Mesenchymal stem cell (in vitro differentiated cells and primary cell): ENCODE measurements at regions not wholly inside any gene's neighbourhood (a gene's known extent, or its start where the extent isn't known, plus 50 kb on each side); places are given as distances from the start of the nearest gene placed in this dataset.

ENCODE experiments used
- DNase-seq: peaks from one replicate; pipeline ENCODE4 v3.0.0-alpha.2; 2013
- H2AFZ ChIP-seq: one replicate; pipeline ENCODE4 v1.6.1; 2013; ENCODE audit warnings: low read depth, mild to moderate bottlenecking, control low read depth, inconsistent platforms, low read length, moderate library complexity
- H2AK5ac ChIP-seq: 2 replicates; pipeline ENCODE4 v1.6.1; 2013; ENCODE audit warnings: low read length, moderate library complexity, mild to moderate bottlenecking, inconsistent platforms; ENCODE audit not compliant: severe bottlenecking
- H2BK120ac ChIP-seq: one replicate; pipeline ENCODE4 v1.6.1; 2013; ENCODE audit warnings: low read depth, mild to moderate bottlenecking, inconsistent platforms, low read length, moderate library complexity
- H2BK12ac ChIP-seq, 2 experiments: one replicate each; pipeline ENCODE4 v1.6.1; 2013; ENCODE audit warnings: inconsistent platforms in 2 of 2, low read length in 2 of 2, mild to moderate bottlenecking in 2 of 2, moderate library complexity in 2 of 2, control low read depth in 1 of 2
- H2BK15ac ChIP-seq: one replicate; pipeline ENCODE4 v1.6.1; 2013; ENCODE audit warnings: mild to moderate bottlenecking, low read depth, inconsistent platforms; ENCODE audit not compliant: poor library complexity, severe bottlenecking
- H2BK5ac ChIP-seq: 2 replicates; pipeline ENCODE4 v1.6.1; 2013; ENCODE audit warnings: low read depth, mild to moderate bottlenecking, low read length, control low read depth, inconsistent platforms; ENCODE audit not compliant: poor library complexity, severe bottlenecking
- H3K14ac ChIP-seq, 2 experiments: one replicate each; pipeline ENCODE4 v1.6.1; 2013; ENCODE audit warnings: inconsistent platforms in 2 of 2, low read length in 2 of 2, control low read depth in 1 of 2, mild to moderate bottlenecking in 1 of 2, moderate library complexity in 1 of 2
- H3K18ac ChIP-seq, 2 experiments: one replicate each; pipeline ENCODE4 v1.6.1; 2013; ENCODE audit warnings: inconsistent platforms in 2 of 2, low read length in 2 of 2, control low read depth in 1 of 2, low read depth in 1 of 2, mild to moderate bottlenecking in 1 of 2
- H3K23ac ChIP-seq, 2 experiments: one replicate each; pipeline ENCODE4 v1.6.1; 2013; ENCODE audit warnings: inconsistent platforms in 2 of 2, low read length in 2 of 2, mild to moderate bottlenecking in 2 of 2, moderate library complexity in 2 of 2, control low read depth in 1 of 2
- H3K27ac ChIP-seq: 2 replicates; pipeline ENCODE4 v1.5.1; 2013; ENCODE audit warnings: mild to moderate bottlenecking, moderate library complexity, low read length, control low read depth, inconsistent platforms; ENCODE audit not compliant: poor library complexity, severe bottlenecking
- H3K27me3 ChIP-seq, 2 experiments: 2 replicates each; pipeline versions ENCODE4 v1.6.1 to v1.7.0; 2013; ENCODE audit warnings: low read length in 2 of 2, mild to moderate bottlenecking in 2 of 2, moderate library complexity in 2 of 2, control low read depth in 1 of 2, inconsistent platforms in 1 of 2; ENCODE audit not compliant: control insufficient read depth in 1 of 2, insufficient read depth in 1 of 2
- H3K36me3 ChIP-seq, 2 experiments: 2 replicates each; pipeline versions ENCODE4 v1.6.1 to v1.7.0; 2013; ENCODE audit warnings: low read length in 2 of 2, control low read depth in 1 of 2, inconsistent platforms in 1 of 2, low read depth in 1 of 2, mild to moderate bottlenecking in 1 of 2; ENCODE audit not compliant: insufficient read depth in 2 of 2, control insufficient read depth in 1 of 2
- H3K4ac ChIP-seq, 2 experiments: one replicate each; pipeline ENCODE4 v1.6.1; 2013; ENCODE audit warnings: inconsistent platforms in 2 of 2, low read length in 2 of 2, mild to moderate bottlenecking in 2 of 2, moderate library complexity in 2 of 2, control low read depth in 1 of 2, low read depth in 1 of 2
- H3K4me1 ChIP-seq: 2 replicates; pipeline ENCODE4 v1.6.1; 2013; ENCODE audit warnings: low read depth, low read length, control low read depth; ENCODE audit not compliant: control insufficient read depth, insufficient read depth
- H3K4me2 ChIP-seq: 2 replicates; pipeline ENCODE4 v1.6.1; 2013; ENCODE audit warnings: low read length, mild to moderate bottlenecking, inconsistent platforms; ENCODE audit not compliant: poor library complexity, severe bottlenecking
- H3K4me3 ChIP-seq, 2 experiments: 2 replicates each; pipeline versions ENCODE4 v1.5.1 to v1.7.0; 2013; ENCODE audit warnings: low read length in 2 of 2, mild to moderate bottlenecking in 2 of 2, control low read depth in 1 of 2, low read depth in 1 of 2; ENCODE audit not compliant: insufficient read depth in 1 of 2
- H3K79me1 ChIP-seq: replicated peaks from 2 replicates; pipeline ENCODE4 v1.6.1; 2013; ENCODE audit warnings: mild to moderate bottlenecking, control low read depth, low read length, inconsistent platforms; ENCODE audit not compliant: poor library complexity, severe bottlenecking
- H3K9ac ChIP-seq: 2 replicates; pipeline ENCODE4 v1.7.0; 2013; ENCODE audit warnings: mild to moderate bottlenecking, low read length, moderate library complexity
- H3K9me3 ChIP-seq: 2 replicates; pipeline ENCODE4 v1.7.0; 2013; ENCODE audit warnings: mild to moderate bottlenecking, low read length; ENCODE audit not compliant: control insufficient read depth
- H4K8ac ChIP-seq: one replicate; pipeline ENCODE4 v1.6.1; 2013; ENCODE audit warnings: inconsistent platforms, mild to moderate bottlenecking, low read length, moderate library complexity
- H4K91ac ChIP-seq: one replicate; pipeline ENCODE4 v1.6.1; 2013; ENCODE audit warnings: mild to moderate bottlenecking, low read length, inconsistent platforms
- WGBS: methylation state at CpG from one replicate; pipeline ENCODE4 v1.1.7; 2013; ENCODE audit warnings: mixed read lengths; 5-methylcytosine and 5-hydroxymethylcytosine counted together

GRCh38 chr15:97234851-97235610 is 725.5 kb upstream of the ARRDC4 start:
- DNase-seq, result peak; percentile 64
- H3K4me3 ChIP-seq, result peak overlapping the region in 1 of 2 experiments; percentile 38
- H3K23ac ChIP-seq, result no peak overlapping the region
- peak overlapping the region; percentile 1 for H3K4me2 ChIP-seq
- no peak overlapping the region for H3K18ac ChIP-seq
- no peak overlapping the region for H2BK15ac ChIP-seq
- H3K27ac ChIP-seq, result no peak overlapping the region
- H2AK5ac ChIP-seq, result no peak overlapping the region
- H3K27me3 ChIP-seq, result no peaks in the 10 kb centered on the region
- no peak overlapping the region for H4K91ac ChIP-seq
- no peaks in the 10 kb centered on the region for H3K9me3 ChIP-seq
- H2AFZ ChIP-seq, result no peak overlapping the region
- H3K14ac ChIP-seq, result no peak overlapping the region
- peak overlapping the region; percentile 58 for H3K9ac ChIP-seq
- no peaks in the 10 kb centered on the region for H3K79me1 ChIP-seq
- H3K4ac ChIP-seq, result no peak overlapping the region
- H4K8ac ChIP-seq, result no peak overlapping the region
- no peak overlapping the region for H2BK120ac ChIP-seq
- no peak overlapping the region for H2BK5ac ChIP-seq
- H2BK12ac ChIP-seq, result no peak overlapping the region
- H3K36me3 ChIP-seq, result no peaks in the 10 kb centered on the region
- whole genome bisulfite sequencing, result 20% methylated on average over 5 of the region's 9 CpGs
- H3K4me1 ChIP-seq, result no peaks in the 10 kb centered on the region

GRCh38 chr15:97235611-97235985 is 724.9 kb upstream of the ARRDC4 start:
- no peak overlapping the region for H2AFZ ChIP-seq
- peak overlapping the region; percentile 58 for H3K9ac ChIP-seq
- no peak overlapping the region for H4K91ac ChIP-seq
- no peak overlapping the region for H2BK5ac ChIP-seq
- WGBS, result 53% methylated on average over 2 of the region's 7 CpGs
- no peak overlapping the region for H3K27ac ChIP-seq
- H3K9me3 ChIP-seq, result no peaks in the 10 kb centered on the region
- H3K79me1 ChIP-seq, result no peaks in the 10 kb centered on the region
- no peak overlapping the region for H4K8ac ChIP-seq
- DNase-seq, result no peak
- no peak overlapping the region for H2BK12ac ChIP-seq
- H2AK5ac ChIP-seq, result no peak overlapping the region
- no peak overlapping the region for H3K4ac ChIP-seq
- H3K4me1 ChIP-seq, result no peaks in the 10 kb centered on the region
- H3K14ac ChIP-seq, result no peak overlapping the region
- no peak overlapping the region for H3K4me2 ChIP-seq
- H3K36me3 ChIP-seq, result no peaks in the 10 kb centered on the region
- peak overlapping the region in 1 of 2 experiments; percentile 38 for H3K4me3 ChIP-seq
- H3K18ac ChIP-seq, result no peak overlapping the region
- no peaks in the 10 kb centered on the region for H3K27me3 ChIP-seq
- no peak overlapping the region for H3K23ac ChIP-seq
- H2BK15ac ChIP-seq, result no peak overlapping the region
- H2BK120ac ChIP-seq, result no peak overlapping the region

DNA sequence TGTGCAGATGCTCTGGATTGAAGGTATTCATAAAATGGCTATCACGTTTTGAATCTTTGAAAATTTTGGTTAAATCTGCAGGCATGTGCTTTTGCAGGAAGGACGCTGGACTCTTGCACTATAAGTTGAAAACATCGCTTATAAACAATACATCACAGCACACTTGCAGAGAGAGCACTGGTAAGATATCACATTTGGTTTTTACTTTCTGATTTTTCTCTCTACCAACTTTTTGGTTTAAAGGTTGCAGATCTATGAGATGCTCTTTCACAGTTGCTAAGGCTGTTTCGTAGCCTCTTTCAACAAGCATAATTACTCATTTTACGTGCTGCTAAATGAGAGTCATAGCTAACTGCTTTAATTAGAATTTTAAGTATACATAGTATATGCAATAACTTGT is 724.4 kb upstream of the ARRDC4 start:
- H2BK120ac ChIP-seq, result no peak overlapping the region
- no peak overlapping the region for H4K8ac ChIP-seq
- H3K23ac ChIP-seq, result no peak overlapping the region
- H3K9me3 ChIP-seq, result no peaks in the 10 kb centered on the region
- no peak overlapping the region for H3K18ac ChIP-seq
- H3K14ac ChIP-seq, result no peak overlapping the region
- no peak overlapping the region for H4K91ac ChIP-seq
- no peak overlapping the region for H2AFZ ChIP-seq
- no peaks in the 10 kb centered on the region for H3K27me3 ChIP-seq
- H3K9ac ChIP-seq, result no peak overlapping the region
- no peak overlapping the region for H3K4me3 ChIP-seq
- DNase-seq, result no peak
- H2BK15ac ChIP-seq, result no peak overlapping the region
- H3K79me1 ChIP-seq, result no peaks in the 10 kb centered on the region
- H3K27ac ChIP-seq, result no peak overlapping the region
- no peak overlapping the region for H2BK12ac ChIP-seq
- 71% methylated on average over 1 of the region's 5 CpGs for WGBS
- H3K4me2 ChIP-seq, result no peak overlapping the region
- no peaks in the 10 kb centered on the region for H3K4me1 ChIP-seq
- no peaks in the 10 kb centered on the region for H3K36me3 ChIP-seq
- H3K4ac ChIP-seq, result no peak overlapping the region
- H2AK5ac ChIP-seq, result no peak overlapping the region
- H2BK5ac ChIP-seq, result no peak overlapping the region

GRCh38 chr15:97237160-97237559 is 723.3 kb upstream of the ARRDC4 start:
- H4K91ac ChIP-seq, result no peak overlapping the region
- no peaks in the 10 kb centered on the region for H3K4me1 ChIP-seq
- H2BK15ac ChIP-seq, result no peak overlapping the region
- no peak overlapping the region for H3K4ac ChIP-seq
- no peak overlapping the region for H2BK5ac ChIP-seq
- no peak for DNase-seq
- no peak overlapping the region for H3K23ac ChIP-seq
- H3K9me3 ChIP-seq, result no peaks in the 10 kb centered on the region
- no peak overlapping the region for H3K27ac ChIP-seq
- H2BK120ac ChIP-seq, result no peak overlapping the region
- H2AK5ac ChIP-seq, result no peak overlapping the region
- no peak overlapping the region for H3K9ac ChIP-seq
- no peak overlapping the region for H3K14ac ChIP-seq
- no peaks in the 10 kb centered on the region for H3K79me1 ChIP-seq
- no peak overlapping the region for H4K8ac ChIP-seq
- H3K36me3 ChIP-seq, result no peaks in the 10 kb centered on the region
- no peak overlapping the region for H2AFZ ChIP-seq
- H2BK12ac ChIP-seq, result no peak overlapping the region
- no peak overlapping the region for H3K4me3 ChIP-seq
- H3K4me2 ChIP-seq, result no peak overlapping the region
- H3K27me3 ChIP-seq, result no peaks in the 10 kb centered on the region
- H3K18ac ChIP-seq, result no peak overlapping the region
- WGBS, result 100% methylated on average over 6 of the region's 6 CpGs
